ENCODE measurements at regions not wholly inside any gene's neighbourhood (a gene's known extent, or its start where the extent isn't known, plus 50 kb on each side); places are given as distances from the start of the nearest gene placed in this dataset.

DNA sequence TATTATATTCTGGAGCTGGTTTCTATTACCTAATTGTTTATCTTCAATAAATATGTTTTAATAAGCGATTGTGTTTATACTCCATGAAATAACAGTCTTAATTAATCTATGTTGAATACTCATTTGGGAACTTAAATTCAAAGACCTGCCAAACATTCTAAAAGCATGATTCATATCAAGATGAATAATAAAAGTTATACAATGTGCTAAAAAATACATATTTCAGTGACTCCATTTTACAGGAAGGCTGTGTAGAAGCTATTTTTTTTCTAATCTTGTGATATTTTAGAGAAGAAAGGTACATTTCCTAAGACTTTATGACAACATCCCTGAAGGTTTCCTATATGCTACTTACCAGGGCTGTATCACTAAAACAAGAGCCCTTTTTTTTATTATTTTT, 417.9 kb downstream of the NFIB start:
- ChIA-PET CTCF (no interaction called here), POLR2A (no interaction called here)
- Mint-ChIP-seq H3K27me3 (no peaks in the 10 kb centered on the region), H3K4me3 (no peak overlapping the region), H3K9me3 (peaks cover 2% of the 10 kb centered on the region), H3K4me1 (no peaks in the 10 kb centered on the region), H3K27ac (no peak overlapping the region), H3K36me3 (ENCODE audit: low read depth) (no peaks in the 10 kb centered on the region)
- intact Hi-C loops (cut with micrococcal nuclease), result no loop called here
- no peak for TF ChIP-seq CTCF (IDR thresholded peaks at IDR 0.05)
- DNase-seq (no peak), ATAC-seq (ENCODE audit: low read depth) (no peak)

DNA sequence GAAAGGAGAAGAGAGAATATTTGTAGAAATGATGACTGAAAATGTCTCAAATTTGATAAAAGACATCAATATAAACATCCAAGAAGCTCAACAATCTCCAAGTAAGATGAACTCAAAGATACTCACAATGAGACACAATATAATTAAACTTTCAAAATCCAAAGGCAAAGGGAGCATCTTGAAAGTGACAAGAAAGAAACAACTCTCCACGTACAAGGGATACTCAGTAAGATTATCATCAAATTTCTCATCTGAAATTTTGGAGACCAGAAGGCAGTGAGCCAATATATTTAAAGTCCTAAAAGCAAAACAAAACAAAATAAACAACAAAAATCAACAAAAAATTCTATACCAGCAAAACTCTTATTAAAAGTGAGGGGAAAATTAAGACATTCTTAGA, 428.7 kb downstream of the NFIB start:
- intact Hi-C loops (cut with micrococcal nuclease), result no loop called here
- no peak for ATAC-seq (ENCODE audit: low read depth)
- POLR2A ChIA-PET, result no interaction called here

GRCh38 chr9:13879981-13880380, 434.0 kb downstream of the NFIB start:
- no peak overlapping the region for H3K27ac Mint-ChIP-seq
- H3K4me1 Mint-ChIP-seq, result no peaks in the 10 kb centered on the region
- H3K36me3 Mint-ChIP-seq (ENCODE audit: low read depth), result no peaks in the 10 kb centered on the region
- ChIA-PET POLR2A (no interaction called here), CTCF (no interaction called here)
- H3K27me3 Mint-ChIP-seq, result no peaks in the 10 kb centered on the region
- no peak for TF ChIP-seq CTCF (IDR thresholded peaks at IDR 0.05)
- DNase-seq (no peak), ATAC-seq (ENCODE audit: low read depth) (no peak)
- intact Hi-C loops (cut with micrococcal nuclease), result no loop called here
- peaks cover 5% of the 10 kb centered on the region for H3K9me3 Mint-ChIP-seq
- H3K4me3 Mint-ChIP-seq, result no peak overlapping the region

More for the DNA sequence above, 428.7 kb downstream of the NFIB start:
- no peak for TF ChIP-seq CTCF (IDR thresholded peaks at IDR 0.05)
- CTCF ChIA-PET, result no interaction called here
- no peak overlapping the region for H3K27ac Mint-ChIP-seq
- H3K27me3 Mint-ChIP-seq, result no peaks in the 10 kb centered on the region
- peaks cover 13% of the 10 kb centered on the region for H3K9me3 Mint-ChIP-seq
- no peak overlapping the region for H3K4me3 Mint-ChIP-seq
- no peak for DNase-seq
- H3K4me1 Mint-ChIP-seq, result no peaks in the 10 kb centered on the region
- no peaks in the 10 kb centered on the region for H3K36me3 Mint-ChIP-seq (ENCODE audit: low read depth)

- Mint-ChIP-seq H3K9me3 (peaks cover 10% of the 10 kb centered on the region), H3K27ac (no peak overlapping the region), H3K4me1 (no peaks in the 10 kb centered on the region), H3K4me3 (no peak overlapping the region), H3K27me3 (no peaks in the 10 kb centered on the region), H3K36me3 (ENCODE audit: low read depth) (no peaks in the 10 kb centered on the region)
- DNase-seq (no peak), ATAC-seq (ENCODE audit: low read depth) (no peak)
- no peak for TF ChIP-seq CTCF (IDR thresholded peaks at IDR 0.05)
- CTCF ChIA-PET, result no interaction called here
- POLR2A ChIA-PET, result no interaction called here
- intact Hi-C loops (cut with micrococcal nuclease), result no loop called here
These were observed 434.9 kb downstream of the NFIB start for GRCh38 chr9:13879011-13879410.

DNA sequence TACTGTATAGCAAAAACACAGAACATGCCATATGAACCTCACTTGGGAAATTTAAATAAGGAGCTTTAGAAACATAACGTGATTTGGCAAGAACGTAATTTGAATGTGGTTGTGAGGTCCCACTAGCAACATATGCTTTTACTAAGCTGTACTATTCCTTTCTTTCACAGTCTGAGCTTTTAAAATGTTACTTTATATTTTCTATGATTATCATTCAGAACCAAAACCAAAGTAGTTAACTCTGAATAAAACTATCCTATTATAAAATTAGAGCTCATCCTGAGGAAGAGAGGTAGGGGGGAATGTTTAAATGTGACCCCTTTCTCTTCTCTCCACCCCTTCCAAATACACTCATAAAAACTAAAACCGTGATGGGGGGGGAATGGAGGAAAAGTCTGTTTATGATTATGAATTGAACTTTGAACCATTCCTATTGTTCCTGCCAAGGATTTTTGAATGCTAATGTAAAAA, 435.7 kb downstream of the NFIB start:
- intact Hi-C loops (cut with micrococcal nuclease), result no loop called here
- ChIA-PET CTCF (no interaction called here), POLR2A (no interaction called here)
- no peak for TF ChIP-seq CTCF (IDR thresholded peaks at IDR 0.05)
- no peaks in the 10 kb centered on the region for H3K27me3 Mint-ChIP-seq
- DNase-seq (no peak), ATAC-seq (ENCODE audit: low read depth) (no peak)
- H3K36me3 Mint-ChIP-seq (ENCODE audit: low read depth), result no peaks in the 10 kb centered on the region
- peaks cover 13% of the 10 kb centered on the region for H3K9me3 Mint-ChIP-seq
- H3K4me1 Mint-ChIP-seq, result no peaks in the 10 kb centered on the region
- H3K4me3 Mint-ChIP-seq, result no peak overlapping the region
- H3K27ac Mint-ChIP-seq, result no peak overlapping the region
